A549 (cell line): ENCODE measurements at regions not wholly inside any gene's neighbourhood (a gene's known extent, or its start where the extent isn't known, plus 50 kb on each side); places are given as distances from the start of the nearest gene placed in this dataset.
A peak's percentile ranks its signal among the peaks of the same experiment; 100 is the strongest.

Experiments
- ATAC-seq, 2 experiments: fragments of 200-7000 bp in 1 of 2; fragments of >200 bp in 1 of 2; cut with Nextera tagmentation in 1 of 2; cut with Tn5 transposase in 1 of 2; 3 replicates each; pipeline versions ENCODE4 v1.8.0 to v1.9.1; 2018 to 2020; ENCODE audit warnings: mild to moderate bottlenecking in 1 of 2, moderate library complexity in 1 of 2
- CTCF ChIA-PET: fragments of 300-600 bp; sonication (Branson Sonifier 250); formaldehyde crosslinking; extraction: SDS; loops from one replicate; lab custom pipeline; 2021; ENCODE audit warnings: antibody characterized with exemption, inconsistent platforms; lab: Yijun Ruan, JAX
- POLR2A ChIA-PET: fragments of 350-600 bp; formaldehyde crosslinking; extraction: SDS; loops from one replicate; lab custom pipeline; 2021; ENCODE audit warnings: antibody characterized with exemption, inconsistent platforms; lab: Yijun Ruan, JAX
- DNase-seq, 2 experiments: peaks; one replicate each; pipeline versions ENCODE4 v3.0.0 to v3.0.0-alpha.2; 2011 to 2016; ENCODE audit warnings: low read depth in 1 of 2, low spot score in 1 of 2
- FAIRE-seq: peaks from 2 replicates; lab custom pipeline; 2011; peaks lifted over from hg19 to GRCh38; lab: Jason Lieb, UNC
- H3K27ac ChIP-seq, 2 experiments: fragments of >200 bp; sonication (Bioruptor Twin); formaldehyde crosslinking; 3 replicates each; pipeline ENCODE4 v1.5.1; 2016 to 2017
- H3K4me1 ChIP-seq: fragments of >200 bp; sonication (Bioruptor Twin); formaldehyde crosslinking; 3 replicates; pipeline ENCODE4 v1.6.1; 2016
- H3K4me2 ChIP-seq: fragments of >200 bp; sonication (Bioruptor Twin); formaldehyde crosslinking; 3 replicates; pipeline ENCODE4 v1.6.1; 2016
- H3K4me3 ChIP-seq: fragments of >200 bp; sonication (Bioruptor Twin); formaldehyde crosslinking; 3 replicates; pipeline ENCODE4 v1.5.1; 2016
- H3K9me3 ChIP-seq: fragments of >200 bp; sonication (Bioruptor Twin); formaldehyde crosslinking; 3 replicates; pipeline ENCODE4 v1.6.1; 2016
- BHLHE40 ChIP-seq: IDR thresholded peaks from 2 replicates; pipeline ENCODE4 v1.6.1; 2012; ENCODE audit warnings: low read depth, low read length, inconsistent platforms
- EP300 ChIP-seq, 2 experiments: fragments of >200 bp; sonication (Bioruptor Twin); formaldehyde crosslinking; IDR thresholded peaks; 2 replicates in 1 of 2; 3 replicates in 1 of 2; pipeline ENCODE4 v1.6.1; 2016 to 2017
- FOSB ChIP-seq: fragments of 250-450 bp; sonication (Bioruptor Pico); IDR thresholded peaks from 2 replicates; pipeline ENCODE4 v1.5.0; 2020; ENCODE audit warnings: mild to moderate bottlenecking, moderate library complexity
- FOSL2 ChIP-seq, 2 experiments: fragments of 450-650 bp in 1 of 2; fragments of >200 bp in 1 of 2; sonication (Bioruptor Twin) in 1 of 2; formaldehyde crosslinking; IDR thresholded peaks; 2 replicates each; pipeline versions ENCODE4 v1.5.0 to v1.6.1; 2016 to 2020; ENCODE audit warnings: mild to moderate bottlenecking in 1 of 2, moderate library complexity in 1 of 2
- FOXS1 ChIP-seq: fragments of 250-450 bp; sonication (Bioruptor Pico); IDR thresholded peaks from 2 replicates; pipeline ENCODE4 v1.5.0; 2020; ENCODE audit warnings: mild to moderate bottlenecking, moderate library complexity
- MAZ ChIP-seq: fragments of 150-350 bp; IDR thresholded peaks from 2 replicates; pipeline ENCODE4 v1.6.1; 2014; ENCODE audit warnings: antibody characterized with exemption, low read depth, low read length, borderline replicate concordance
- NR3C1 ChIP-seq: fragments of >200 bp; sonication (Bioruptor Twin); formaldehyde crosslinking; IDR thresholded peaks from 3 replicates; pipeline ENCODE4 v1.6.1; 2017
- PHF8 ChIP-seq: fragments of 200-600 bp; sonication (generic); IDR thresholded peaks from 2 replicates; pipeline ENCODE4 v1.6.1; 2016; ENCODE audit warnings: low read depth, mild to moderate bottlenecking, antibody characterized with exemption, moderate library complexity, borderline replicate concordance
- POLR2AphosphoS2 ChIP-seq: conservative IDR thresholded peaks from 2 replicates; pipeline ENCODE4 v1.6.1; 2012; ENCODE audit warnings: low read length, improper control_type of control experiment, inconsistent platforms
- RARB ChIP-seq: fragments of 250-450 bp; sonication (Bioruptor Pico); IDR thresholded peaks from 2 replicates; pipeline ENCODE4 v1.8.0; 2021; ENCODE audit warnings: mild to moderate bottlenecking, moderate library complexity
- SMC3 ChIP-seq: fragments of >200 bp; sonication (Bioruptor Twin); formaldehyde crosslinking; IDR thresholded peaks from 3 replicates; pipeline ENCODE4 v1.6.1; 2018; ENCODE audit warnings: inconsistent platforms
- TFCP2L1 ChIP-seq: fragments of 250-450 bp; sonication (Bioruptor Pico); IDR thresholded peaks from 2 replicates; pipeline ENCODE4 v1.5.0; 2021; ENCODE audit warnings: mild to moderate bottlenecking
- TP53 ChIP-seq: fragments of 250-450 bp; sonication (Bioruptor Pico); IDR thresholded peaks from 2 replicates; pipeline ENCODE4 v1.5.0; 2021; ENCODE audit warnings: mild to moderate bottlenecking, moderate library complexity
- ZFP36 ChIP-seq: fragments of 450-650 bp; IDR thresholded peaks from 2 replicates; pipeline ENCODE4 v1.6.1; 2014; ENCODE audit warnings: borderline replicate concordance; ENCODE audit not compliant: partially characterized antibody
- ZSCAN20 ChIP-seq: fragments of 250-450 bp; sonication (Bioruptor Pico); IDR thresholded peaks from 2 replicates; pipeline ENCODE4 v1.8.0; 2022; ENCODE audit warnings: mild to moderate bottlenecking, moderate library complexity
- WGBS: methylation state at CpG from one replicate; pipeline ENCODE4 v1.1.6; 2017; ENCODE audit errors: missing lambda C conversion rate; 5-methylcytosine and 5-hydroxymethylcytosine counted together
- TF ChIP-seq, protein P1 (sequence below): fragments of >200 bp; sonication (Bioruptor Twin); formaldehyde crosslinking; IDR thresholded peaks from 3 replicates; pipeline ENCODE4 v1.5.1; 2016
- TF ChIP-seq, protein P2 (sequence below): fragments of 250-450 bp; sonication (Bioruptor Pico); IDR thresholded peaks from 2 replicates; pipeline ENCODE4 v1.5.0; 2020; ENCODE audit warnings: low read depth, mild to moderate bottlenecking, moderate library complexity
- TF ChIP-seq, protein P3 (sequence below): IDR thresholded peaks from 2 replicates; pipeline ENCODE4 v1.6.1; 2012

DNA sequence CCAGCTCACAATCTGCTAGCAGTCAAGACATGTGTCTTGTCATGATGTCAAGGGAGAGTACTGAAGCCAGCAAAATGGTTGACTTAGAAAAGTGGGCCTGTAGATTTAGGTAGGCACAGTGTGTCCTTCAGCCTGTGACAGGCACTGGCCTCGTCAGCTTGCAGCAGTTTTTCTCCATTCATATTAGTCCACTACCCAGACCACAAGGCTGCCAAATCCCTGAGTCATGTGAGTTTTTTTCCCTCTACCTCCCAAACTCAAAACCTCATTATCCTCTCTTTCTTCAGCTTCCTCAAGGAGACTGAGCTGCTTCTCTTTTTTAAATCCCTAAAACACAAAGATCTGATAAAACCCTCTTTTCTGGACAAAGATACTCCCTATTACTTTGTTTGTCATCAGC is 102.6 kb upstream of the HS3ST3A1 start (continued):
- TF ChIP-seq, protein P1, sequence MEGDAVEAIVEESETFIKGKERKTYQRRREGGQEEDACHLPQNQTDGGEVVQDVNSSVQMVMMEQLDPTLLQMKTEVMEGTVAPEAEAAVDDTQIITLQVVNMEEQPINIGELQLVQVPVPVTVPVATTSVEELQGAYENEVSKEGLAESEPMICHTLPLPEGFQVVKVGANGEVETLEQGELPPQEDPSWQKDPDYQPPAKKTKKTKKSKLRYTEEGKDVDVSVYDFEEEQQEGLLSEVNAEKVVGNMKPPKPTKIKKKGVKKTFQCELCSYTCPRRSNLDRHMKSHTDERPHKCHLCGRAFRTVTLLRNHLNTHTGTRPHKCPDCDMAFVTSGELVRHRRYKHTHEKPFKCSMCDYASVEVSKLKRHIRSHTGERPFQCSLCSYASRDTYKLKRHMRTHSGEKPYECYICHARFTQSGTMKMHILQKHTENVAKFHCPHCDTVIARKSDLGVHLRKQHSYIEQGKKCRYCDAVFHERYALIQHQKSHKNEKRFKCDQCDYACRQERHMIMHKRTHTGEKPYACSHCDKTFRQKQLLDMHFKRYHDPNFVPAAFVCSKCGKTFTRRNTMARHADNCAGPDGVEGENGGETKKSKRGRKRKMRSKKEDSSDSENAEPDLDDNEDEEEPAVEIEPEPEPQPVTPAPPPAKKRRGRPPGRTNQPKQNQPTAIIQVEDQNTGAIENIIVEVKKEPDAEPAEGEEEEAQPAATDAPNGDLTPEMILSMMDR = no peak
- no peak for TF ChIP-seq ZSCAN20 (CRISPR knock-in tag)

DNA sequence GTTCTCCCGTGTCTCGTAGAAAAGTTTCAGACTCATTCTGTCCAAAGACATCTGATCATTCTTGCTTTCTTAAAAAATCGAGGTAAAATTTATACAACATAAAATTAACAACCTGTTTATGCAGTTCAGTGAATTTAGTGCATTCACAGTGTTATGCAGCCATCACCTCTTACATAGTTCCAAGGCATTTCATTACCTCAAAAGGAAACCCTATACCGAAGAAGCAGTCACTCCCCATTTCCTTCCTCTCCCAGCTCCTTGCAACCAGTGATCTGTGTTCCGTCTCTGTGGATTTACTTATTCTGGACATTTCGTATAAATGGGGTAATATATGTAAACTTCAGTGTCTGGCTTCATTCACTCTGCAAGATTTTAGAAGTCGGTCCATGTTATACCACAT is 103.5 kb upstream of the HS3ST3A1 start:
- Histone ChIP-seq H3K4me2 (no peak overlapping the region), H3K27ac (no peak overlapping the region), H3K4me3 (no peak overlapping the region), H3K9me3 (no peaks in the 10 kb centered on the region), H3K4me1 (no peaks in the 10 kb centered on the region)
- ATAC-seq (no peak), DNase-seq (no peak), FAIRE-seq (peak; percentile 61)
- 30% methylated on average over 7 of the region's 7 CpGs for WGBS
- POLR2A ChIA-PET = no interaction called here
- CTCF ChIA-PET = interaction anchor here (1.2 kb wide), 1 partner anchor 9 kb away, joined by 3 read pairs; no protein-coding TSS in a partner anchor
- TF ChIP-seq, protein P2, sequence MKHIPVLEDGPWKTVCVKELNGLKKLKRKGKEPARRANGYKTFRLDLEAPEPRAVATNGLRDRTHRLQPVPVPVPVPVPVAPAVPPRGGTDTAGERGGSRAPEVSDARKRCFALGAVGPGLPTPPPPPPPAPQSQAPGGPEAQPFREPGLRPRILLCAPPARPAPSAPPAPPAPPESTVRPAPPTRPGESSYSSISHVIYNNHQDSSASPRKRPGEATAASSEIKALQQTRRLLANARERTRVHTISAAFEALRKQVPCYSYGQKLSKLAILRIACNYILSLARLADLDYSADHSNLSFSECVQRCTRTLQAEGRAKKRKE = no peak
- no peak for TF ChIP-seq MAZ
- no peak for TF ChIP-seq FOSL2 (IDR thresholded peaks at IDR 0.05)
- no peak for TF ChIP-seq FOSL2 (CRISPR knock-in tag; IDR thresholded peaks at IDR 0.05)
- TF ChIP-seq EP300 (IDR thresholded peaks at IDR 0.05) = no peak
- TF ChIP-seq FOSB (CRISPR knock-in tag) = no peak
- TF ChIP-seq RARB (CRISPR knock-in tag) = no peak
- TF ChIP-seq PHF8 = no peak
- no peak for TF ChIP-seq TFCP2L1 (CRISPR knock-in tag)

DNA sequence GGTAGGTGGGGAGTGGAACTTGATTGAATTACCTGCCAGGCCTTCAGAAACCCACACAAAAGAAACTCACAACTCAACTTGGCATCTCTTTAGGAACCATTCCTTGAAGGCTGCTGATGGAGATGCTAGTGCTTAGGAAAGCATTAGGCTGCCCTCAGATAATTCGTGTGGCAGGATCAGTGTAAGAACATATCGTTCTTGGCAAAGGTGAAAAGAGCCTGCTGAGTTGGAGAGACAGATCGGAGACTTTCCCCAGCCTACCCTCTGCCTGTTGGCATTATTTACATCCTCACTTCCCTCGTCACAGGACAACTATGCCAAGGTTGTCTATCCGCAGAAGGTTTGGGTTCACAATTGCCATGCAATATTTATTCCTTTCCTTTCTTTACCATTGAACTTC is 120.0 kb upstream of the HS3ST3A1 start:
- TF ChIP-seq, protein P2 = no peak
- TF ChIP-seq SMC3 (no peak), PHF8 (no peak), ZSCAN20 (CRISPR knock-in tag) (no peak), FOXS1 (no peak), ZFP36 (no peak), BHLHE40 (no peak), MAZ (no peak), NR3C1 (no peak), TP53 (CRISPR knock-in tag) (no peak), POLR2AphosphoS2 (no peak)
- TF ChIP-seq, protein P3, sequence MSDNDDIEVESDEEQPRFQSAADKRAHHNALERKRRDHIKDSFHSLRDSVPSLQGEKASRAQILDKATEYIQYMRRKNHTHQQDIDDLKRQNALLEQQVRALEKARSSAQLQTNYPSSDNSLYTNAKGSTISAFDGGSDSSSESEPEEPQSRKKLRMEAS = no peak
- no peak overlapping the region for H3K27ac ChIP-seq
- H3K4me3 ChIP-seq = no peak overlapping the region
- FAIRE-seq (no peak), ATAC-seq (no peak), DNase-seq (no peak)
- H3K4me2 ChIP-seq = no peak overlapping the region
- H3K9me3 ChIP-seq = no peaks in the 10 kb centered on the region
- ChIA-PET CTCF (no interaction called here), POLR2A (no interaction called here)
- H3K4me1 ChIP-seq = 0 out of 3 replicates have a peak, but pooled peaks cover 4% of the 10 kb centered on the region
- 33% methylated on average over 5 of the region's 5 CpGs for WGBS
